Endothelial cell of umbilical vein (primary cell): ENCODE measurements at regions not wholly inside any gene's neighbourhood (a gene's known extent, or its start where the extent isn't known, plus 50 kb on each side); places are given as distances from the start of the nearest gene placed in this dataset.

Experiments
- BruUV-seq: library from RNA; stranded (reverse); fragments of 400-500 nt; replicated peaks from 2 replicates; lab custom pipeline; 2021; lab: Mats Ljungman, UMichigan
- CTCF ChIA-PET: fragments of 300-600, 350-600 bp; sonication (Branson Sonifier 250); formaldehyde crosslinking; loops from one replicate; lab custom pipeline; 2021; ENCODE audit warnings: antibody characterized with exemption, inconsistent platforms; lab: Charles Lee
- POLR2A ChIA-PET: fragments of 300-600, 350-600 bp; sonication (Branson Sonifier 250); formaldehyde crosslinking; loops from one replicate; lab custom pipeline; 2021; ENCODE audit warnings: antibody characterized with exemption, inconsistent platforms; lab: Charles Lee
- DNase-seq: peaks from one replicate; pipeline ENCODE4 v3.0.0-alpha.2; 2011; ENCODE audit warnings: low read depth, low spot score
- FAIRE-seq: peaks from 2 replicates; lab custom pipeline; 2011; peaks lifted over from hg19 to GRCh38; lab: Jason Lieb, UNC
- H2AFZ ChIP-seq: 2 replicates; pipeline ENCODE4 v1.6.0; 2012; ENCODE audit warnings: low read depth, low read length, control low read depth, inconsistent platforms
- H3K27ac ChIP-seq: 2 replicates; pipeline ENCODE4 v1.5.1; 2011; ENCODE audit warnings: low read depth, mild to moderate bottlenecking, control low read depth, low read length, moderate library complexity; ENCODE audit not compliant: insufficient read depth
- H3K27me3 ChIP-seq, 2 experiments: 2 replicates each; pipeline versions ENCODE4 v1.6.0 to v1.6.1; 2011; ENCODE audit warnings: low read length in 2 of 2, mixed read lengths in 1 of 2; ENCODE audit not compliant: control insufficient read depth in 2 of 2, insufficient read depth in 2 of 2
- H3K36me3 ChIP-seq, 2 experiments: 2 replicates in 1 of 2; 3 replicates in 1 of 2; pipeline ENCODE4 v1.5.1; 2011; ENCODE audit warnings: low read length in 2 of 2, mild to moderate bottlenecking in 1 of 2, moderate library complexity in 1 of 2; ENCODE audit not compliant: control insufficient read depth in 2 of 2, insufficient read depth in 2 of 2; ENCODE audit errors: extremely low read depth in 1 of 2
- H3K4me1 ChIP-seq: 3 replicates; pipeline ENCODE4 v1.5.1; 2011; ENCODE audit warnings: mild to moderate bottlenecking, low read length; ENCODE audit not compliant: control insufficient read depth, insufficient read depth; ENCODE audit errors: extremely low read depth
- H3K4me2 ChIP-seq: 2 replicates; pipeline ENCODE4 v1.6.1; 2011; ENCODE audit warnings: low read length, control low read depth, mixed read lengths; ENCODE audit not compliant: insufficient read depth
- H3K4me3 ChIP-seq, 3 experiments: fragments of 200-600 bp in 1 of 3; sonication (generic), shearing (Covaris generic) in 1 of 3; replicated peaks in 1 of 3; 2 replicates each; pipeline ENCODE4 v1.5.1; 2011 to 2016; ENCODE audit warnings: control low read depth in 3 of 3, low read length in 3 of 3, mild to moderate bottlenecking in 2 of 3, inconsistent platforms in 1 of 3, low read depth in 1 of 3, moderate library complexity in 1 of 3; ENCODE audit not compliant: insufficient read depth in 1 of 3
- H3K79me2 ChIP-seq: 2 replicates; pipeline ENCODE4 v1.6.0; 2012; ENCODE audit warnings: low read length, inconsistent platforms; ENCODE audit not compliant: control insufficient read depth, insufficient read depth
- H3K9ac ChIP-seq: replicated peaks from 2 replicates; pipeline ENCODE3; 2011; ENCODE audit warnings: low read length, control low read depth; ENCODE audit not compliant: insufficient read depth; ENCODE audit errors: extremely low read depth
- H3K9me1 ChIP-seq: replicated peaks from 3 replicates; pipeline ENCODE4 v1.6.0; 2011; ENCODE audit warnings: mild to moderate bottlenecking, low read length; ENCODE audit not compliant: control insufficient read depth, insufficient read depth; ENCODE audit errors: extremely low read depth
- H3K9me3 ChIP-seq: replicated peaks from 2 replicates; pipeline ENCODE4 v1.5.1; 2012; ENCODE audit warnings: low read length, inconsistent platforms; ENCODE audit not compliant: control insufficient read depth, insufficient read depth
- H4K20me1 ChIP-seq: replicated peaks from 2 replicates; pipeline ENCODE3; 2011; ENCODE audit warnings: mild to moderate bottlenecking, low read length; ENCODE audit not compliant: control insufficient read depth, insufficient read depth; ENCODE audit errors: extremely low read depth
- CTCF ChIP-seq, 2 donors: IDR thresholded peaks; 1 replicate in 1 of 2; 2 replicates in 1 of 2; pipeline ENCODE4 v1.5.1; 2011; ENCODE audit warnings: low read length in 2 of 2, mild to moderate bottlenecking in 2 of 2, moderate library complexity in 2 of 2, control low read depth in 1 of 2, inconsistent platforms in 1 of 2, low read depth in 1 of 2; ENCODE audit not compliant: insufficient read depth in 1 of 2; ENCODE audit errors: extremely low read depth in 1 of 2
- EZH2 ChIP-seq: IDR thresholded peaks from 2 replicates; pipeline ENCODE4 v1.6.1; 2012; ENCODE audit warnings: borderline replicate concordance, low read depth, mild to moderate bottlenecking, moderate library complexity, low read length, inconsistent platforms; ENCODE audit not compliant: severe bottlenecking
- GATA2 ChIP-seq: IDR thresholded peaks from 2 replicates; pipeline ENCODE4 v1.7.0; 2011; ENCODE audit warnings: low read depth, mild to moderate bottlenecking, moderate library complexity, mixed read lengths, low read length; ENCODE audit not compliant: insufficient read length, insufficient read depth
- JUN ChIP-seq: IDR thresholded peaks from 2 replicates; pipeline ENCODE4 v1.6.1; 2011; ENCODE audit warnings: borderline replicate concordance, low read depth; ENCODE audit not compliant: insufficient read length, insufficient read depth
- MAX ChIP-seq: IDR thresholded peaks from 2 replicates; pipeline ENCODE4 v1.6.1; 2011; ENCODE audit not compliant: insufficient read depth, insufficient read length
- MYC ChIP-seq: IDR thresholded peaks from one replicate; pipeline ENCODE4 v1.6.1; 2011; ENCODE audit warnings: mild to moderate bottlenecking, low read depth, low read length
- POLR2AphosphoS5 ChIP-seq: IDR thresholded peaks from 2 replicates; pipeline ENCODE4 v1.6.1; 2012; ENCODE audit warnings: low read depth, mild to moderate bottlenecking, control low read depth, low read length, moderate library complexity; ENCODE audit not compliant: insufficient read depth
- dilution Hi-C: fragments of 300-500 bp; cut with MboI; formaldehyde crosslinking; loops from one replicate; pipeline ENCODE4 v1.15.0; 2019; ENCODE audit warnings: low sequenced_read_pairs; ENCODE audit not compliant: extremely low pct_ligation_motif_present
- intact Hi-C: fragments of 100-400 bp; cut with micrococcal nuclease; formaldehyde crosslinking; loops from one replicate; pipeline ENCODE4 v1.10.0; 2022

GRCh38 chr1:47612819-47613218 lies 175.0 kb downstream of the FOXD2 start:
- Histone ChIP-seq H3K27me3 (no peaks in the 10 kb centered on the region), H3K9me1 (no peaks in the 10 kb centered on the region), H2AFZ (no peak overlapping the region), H3K27ac (no peak overlapping the region), H3K79me2 (no peaks in the 10 kb centered on the region), H3K9me3 (no peaks in the 10 kb centered on the region), H3K4me1 (no peaks in the 10 kb centered on the region), H3K4me2 (no peak overlapping the region), H3K36me3 (no peaks in the 10 kb centered on the region), H3K9ac (no peak overlapping the region), H4K20me1 (no peaks in the 10 kb centered on the region), H3K4me3 (no peak overlapping the region)
- no peak for TF ChIP-seq CTCF (IDR thresholded peaks at IDR 0.05; ENCODE audit: extremely low read depth in 1 of 2, insufficient read depth in 1 of 2, low read depth in 1 of 2, low read length in 2 of 2)
- no peak for TF ChIP-seq EZH2
- TF ChIP-seq JUN = no peak
- no peak for TF ChIP-seq MYC
- TF ChIP-seq POLR2AphosphoS5 = no peak
- no peak for TF ChIP-seq GATA2
- TF ChIP-seq MAX = no peak
- ChIA-PET POLR2A (no interaction called here), CTCF (no interaction called here)
- dilution Hi-C loops (no loop called here), intact Hi-C loops (no loop called here)
- FAIRE-seq (no peak), DNase-seq (no peak)
- BruUV-seq = no TSS peak
